ENCODE measurements at regions not wholly inside any gene's neighbourhood (a gene's known extent, or its start where the extent isn't known, plus 50 kb on each side); places are given as distances from the start of the nearest gene placed in this dataset.

DNA sequence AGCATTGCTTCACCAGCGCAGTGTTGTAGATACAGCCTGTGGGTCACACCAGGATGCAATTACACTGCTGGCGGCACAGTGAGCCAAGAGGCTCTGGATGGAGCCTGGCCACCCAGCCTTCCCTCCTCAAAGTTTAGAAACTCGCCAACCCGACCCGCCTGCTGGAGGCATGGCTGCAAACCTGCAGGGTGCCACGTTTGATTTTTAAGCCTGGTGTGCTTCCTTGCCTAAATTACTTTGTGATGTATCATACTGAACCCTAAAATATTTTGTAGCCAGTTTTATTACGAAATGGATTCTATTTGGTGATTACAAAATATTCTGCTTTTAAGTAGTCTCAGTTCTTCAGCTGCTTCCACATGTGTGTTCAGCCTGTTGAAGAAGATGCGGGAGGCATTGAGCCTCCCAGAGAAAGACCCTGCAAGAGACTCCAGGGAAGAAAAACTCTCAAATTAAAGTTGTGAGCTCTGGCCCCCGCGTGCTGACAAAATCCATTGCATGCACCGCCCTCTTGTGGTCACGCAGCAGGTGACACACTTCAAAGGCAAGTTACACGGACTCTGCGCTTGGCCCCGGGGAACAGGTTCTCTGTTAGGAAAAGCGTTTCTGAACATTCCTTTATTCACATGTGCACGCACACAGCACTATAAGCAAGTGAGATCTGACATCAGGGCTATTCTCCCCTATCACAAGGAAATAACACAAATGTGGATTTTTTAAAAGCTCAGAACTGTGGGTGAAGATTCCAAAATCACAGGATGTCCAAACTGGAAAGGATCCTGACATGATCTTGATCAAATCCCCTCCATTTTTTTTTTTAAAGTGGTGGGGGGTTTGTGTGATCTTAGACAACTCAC is 63.0 kb upstream of the TWIST2 start:
- Mint-ChIP-seq H3K36me3 (ENCODE audit: low read depth) (no peaks in the 10 kb centered on the region), H3K4me3 (no peak overlapping the region), H3K4me1 (no peaks in the 10 kb centered on the region), H3K27me3 (peaks cover 2% of the 10 kb centered on the region), H3K9me3 (peaks cover 2% of the 10 kb centered on the region), H3K27ac (no peak overlapping the region)
- ChIA-PET POLR2A (no interaction called here), CTCF (interaction anchor here (0.7 to 2.3 kb wide), 7 partner anchors 22 to 1359 kb away, joined by 3 to 19 read pairs (median 3); no protein-coding TSS in a partner anchor)
- TF ChIP-seq, protein P1, sequence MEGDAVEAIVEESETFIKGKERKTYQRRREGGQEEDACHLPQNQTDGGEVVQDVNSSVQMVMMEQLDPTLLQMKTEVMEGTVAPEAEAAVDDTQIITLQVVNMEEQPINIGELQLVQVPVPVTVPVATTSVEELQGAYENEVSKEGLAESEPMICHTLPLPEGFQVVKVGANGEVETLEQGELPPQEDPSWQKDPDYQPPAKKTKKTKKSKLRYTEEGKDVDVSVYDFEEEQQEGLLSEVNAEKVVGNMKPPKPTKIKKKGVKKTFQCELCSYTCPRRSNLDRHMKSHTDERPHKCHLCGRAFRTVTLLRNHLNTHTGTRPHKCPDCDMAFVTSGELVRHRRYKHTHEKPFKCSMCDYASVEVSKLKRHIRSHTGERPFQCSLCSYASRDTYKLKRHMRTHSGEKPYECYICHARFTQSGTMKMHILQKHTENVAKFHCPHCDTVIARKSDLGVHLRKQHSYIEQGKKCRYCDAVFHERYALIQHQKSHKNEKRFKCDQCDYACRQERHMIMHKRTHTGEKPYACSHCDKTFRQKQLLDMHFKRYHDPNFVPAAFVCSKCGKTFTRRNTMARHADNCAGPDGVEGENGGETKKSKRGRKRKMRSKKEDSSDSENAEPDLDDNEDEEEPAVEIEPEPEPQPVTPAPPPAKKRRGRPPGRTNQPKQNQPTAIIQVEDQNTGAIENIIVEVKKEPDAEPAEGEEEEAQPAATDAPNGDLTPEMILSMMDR (IDR thresholded peaks at IDR 0.05) = no peak
- intact Hi-C loops (cut with micrococcal nuclease) = loop anchor here (1.0 to 10.0 kb wide), 4 partner anchors 415 to 1357 kb away; partner anchors contain the start of genes OTOS and RAMP1
- ATAC-seq (ENCODE audit: low read depth) (no peak), DNase-seq (no peak)

DNA sequence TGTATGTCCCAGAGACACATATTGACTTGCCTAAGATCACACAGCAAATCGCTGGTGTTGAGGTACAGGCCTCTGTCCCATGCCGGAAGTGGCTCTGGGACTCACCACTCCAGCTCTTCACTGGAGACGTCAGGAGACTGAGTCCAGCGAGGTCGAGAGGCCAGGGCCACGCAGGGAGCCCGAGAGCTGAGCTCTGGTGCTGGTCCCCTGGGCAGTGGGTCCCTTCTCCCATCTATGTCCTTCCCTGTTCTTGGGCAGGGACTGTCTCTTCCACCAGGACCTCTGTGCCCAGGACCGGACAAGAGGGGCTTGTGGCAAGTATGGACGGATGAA is 62.4 kb upstream of the TWIST2 start:
- Mint-ChIP-seq H3K4me1 (no peaks in the 10 kb centered on the region), H3K4me3 (no peak overlapping the region), H3K36me3 (ENCODE audit: low read depth) (no peaks in the 10 kb centered on the region), H3K27me3 (peaks cover 2% of the 10 kb centered on the region), H3K27ac (no peak overlapping the region), H3K9me3 (peaks cover 2% of the 10 kb centered on the region)
- DNase-seq (no peak), ATAC-seq (ENCODE audit: low read depth) (no peak)
- intact Hi-C loops (cut with micrococcal nuclease) = loop anchor here (1.0 to 10.0 kb wide), 4 partner anchors 415 to 1357 kb away; partner anchors contain the start of genes OTOS and RAMP1
- POLR2A ChIA-PET = no interaction called here
- TF ChIP-seq, protein P1 (IDR thresholded peaks at IDR 0.05) = no peak
- CTCF ChIA-PET = interaction anchor here (0.9 to 2.3 kb wide), 5 partner anchors 164 to 1358 kb away, joined by 3 to 19 read pairs (median 3); no protein-coding TSS in a partner anchor

GRCh38 chr2:238786379-238786778 is 61.5 kb upstream of the TWIST2 start:
- intact Hi-C loops (cut with micrococcal nuclease) = loop anchor here (5.0 to 10.0 kb wide), 3 partner anchors 529 to 1356 kb away; partner anchors contain the start of genes OTOS and RAMP1
- ATAC-seq (ENCODE audit: low read depth) = no peak
- ChIA-PET CTCF (interaction anchor here (0.6 to 1.3 kb wide), 3 partner anchors 15 to 421 kb away, joined by 3 to 6 read pairs (median 4); no protein-coding TSS in a partner anchor), POLR2A (no interaction called here)
- no peak for DNase-seq
- no peak overlapping the region for H3K27ac Mint-ChIP-seq
- H3K36me3 Mint-ChIP-seq (ENCODE audit: low read depth) = no peaks in the 10 kb centered on the region
- H3K4me1 Mint-ChIP-seq = no peaks in the 10 kb centered on the region
- peaks cover 2% of the 10 kb centered on the region for H3K9me3 Mint-ChIP-seq
- peaks cover 2% of the 10 kb centered on the region for H3K27me3 Mint-ChIP-seq
- H3K4me3 Mint-ChIP-seq = no peak overlapping the region
- TF ChIP-seq, protein P1 (IDR thresholded peaks at IDR 0.05) = no peak

DNA sequence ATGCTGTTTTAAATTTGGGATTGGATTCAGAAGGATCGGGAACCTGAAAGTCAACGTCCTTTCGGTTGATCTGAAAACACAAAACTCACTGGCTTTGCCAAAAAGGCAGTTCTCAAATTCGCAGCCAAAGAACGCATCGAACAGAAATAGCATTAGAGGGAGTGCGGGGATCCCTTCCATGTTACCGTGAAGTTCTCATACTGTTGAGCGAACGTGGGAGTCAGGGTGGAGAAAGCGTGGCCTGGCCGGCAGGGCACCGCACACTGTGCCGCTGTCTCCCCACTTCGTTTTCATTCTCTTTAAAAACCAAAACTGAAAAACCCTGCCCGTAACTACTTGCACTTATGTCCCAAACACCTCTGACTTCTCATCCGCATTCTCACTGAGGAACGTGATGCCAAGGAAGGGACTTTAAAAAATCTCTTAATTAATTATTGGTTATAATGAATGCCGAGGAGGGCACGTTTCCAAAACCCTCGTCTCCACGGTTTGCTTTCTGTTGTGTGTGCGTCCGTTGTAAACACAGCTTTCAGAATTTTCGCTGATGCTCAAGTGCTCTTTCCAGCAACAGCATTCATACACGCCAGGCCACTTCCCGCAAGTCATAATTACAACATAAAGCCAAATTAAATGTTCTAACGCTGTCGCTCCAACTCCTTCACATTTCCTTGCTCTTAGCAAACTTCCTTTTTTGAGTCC is 60.9 kb upstream of the TWIST2 start:
- intact Hi-C loops (cut with micrococcal nuclease) = loop anchor here (5.0 to 10.0 kb wide), 3 partner anchors 530 to 1355 kb away; partner anchors contain the start of genes OTOS and RAMP1
- TF ChIP-seq, protein P1 (IDR thresholded peaks at IDR 0.05) = no peak
- H3K27me3 Mint-ChIP-seq = peaks cover 2% of the 10 kb centered on the region
- H3K4me3 Mint-ChIP-seq = no peak overlapping the region
- no peaks in the 10 kb centered on the region for H3K36me3 Mint-ChIP-seq (ENCODE audit: low read depth)
- CTCF ChIA-PET = interaction anchor here (1.3 kb wide), 2 partner anchors 14 to 416 kb away, joined by 3 to 6 read pairs; no protein-coding TSS in a partner anchor
- no peaks in the 10 kb centered on the region for H3K4me1 Mint-ChIP-seq
- no peak overlapping the region for H3K27ac Mint-ChIP-seq
- POLR2A ChIA-PET = no interaction called here
- no peak for ATAC-seq (ENCODE audit: low read depth)
- peaks cover 2% of the 10 kb centered on the region for H3K9me3 Mint-ChIP-seq
- no peak for DNase-seq
